GM21423 (cell line): ENCODE measurements at regions not wholly inside any gene's neighbourhood (a gene's known extent, or its start where the extent isn't known, plus 50 kb on each side); places are given as distances from the start of the nearest gene placed in this dataset.

Source experiments
- ATAC-seq: cut with Tn5 transposase; IDR thresholded peaks from one replicate; pipeline ENCODE4 v1.9.1; 2021; ENCODE audit warnings: mild to moderate bottlenecking, moderate library complexity; ENCODE audit not compliant: unreplicated experiment

DNA sequence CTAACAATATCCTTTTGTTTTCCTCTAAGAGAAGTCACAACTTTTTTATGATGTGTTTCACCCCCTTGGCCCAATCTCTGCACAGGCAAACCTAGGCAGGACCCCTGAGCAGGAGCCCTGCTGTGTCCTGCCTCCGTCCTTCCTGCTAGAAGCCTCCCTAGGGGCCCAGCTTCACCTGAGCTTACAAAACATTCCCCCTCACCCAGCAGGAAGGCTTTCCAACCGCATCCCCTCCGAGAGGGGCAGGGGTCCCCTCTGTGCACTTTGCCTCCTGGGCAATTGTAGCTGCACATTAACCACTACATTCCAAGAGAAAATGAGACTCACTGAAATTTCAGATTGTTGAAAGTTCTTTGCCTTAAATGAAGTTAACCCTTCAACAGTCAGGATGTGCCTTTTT lies 176.2 kb downstream of the IRX2 start:
- no peak for ATAC-seq

DNA sequence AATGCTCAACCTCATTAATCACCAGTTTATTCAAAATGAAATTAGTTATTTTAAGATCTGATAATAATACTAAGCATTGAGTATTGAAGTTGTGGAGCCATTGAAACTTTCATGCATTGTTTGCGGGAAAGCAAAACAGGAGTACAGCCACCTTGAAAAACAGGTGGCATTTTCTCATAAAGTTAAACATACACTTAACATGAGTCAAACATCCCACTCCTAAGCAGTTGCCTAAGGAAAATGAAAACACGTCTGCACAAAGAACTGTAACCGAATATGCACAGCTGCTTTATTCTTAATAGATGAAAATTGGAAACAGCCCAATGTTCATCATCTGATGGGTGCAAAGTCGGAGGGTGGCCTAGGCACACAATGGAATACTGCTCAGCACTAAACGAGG lies 177.3 kb downstream of the IRX2 start:
- no peak for ATAC-seq

DNA sequence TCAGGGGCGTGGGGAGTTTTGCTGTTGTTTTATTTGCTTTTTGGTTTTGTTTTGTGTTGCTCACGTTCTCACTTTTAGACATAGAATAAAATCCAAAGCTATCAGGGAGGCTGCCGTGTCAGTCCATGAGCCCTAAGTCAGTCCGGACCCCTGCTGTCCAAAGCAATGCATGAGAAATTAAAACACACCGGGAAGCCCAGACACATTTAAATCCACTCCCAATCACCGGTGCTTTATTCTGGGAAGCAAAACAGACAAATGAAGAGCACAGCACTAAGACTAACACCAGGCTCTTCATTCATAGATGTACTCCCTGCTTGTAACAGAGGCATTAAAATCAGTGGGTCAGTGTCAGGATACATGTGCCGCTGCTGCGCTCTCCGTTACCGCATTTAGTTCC lies 180.9 kb downstream of the IRX2 start:
- ATAC-seq: no peak

DNA sequence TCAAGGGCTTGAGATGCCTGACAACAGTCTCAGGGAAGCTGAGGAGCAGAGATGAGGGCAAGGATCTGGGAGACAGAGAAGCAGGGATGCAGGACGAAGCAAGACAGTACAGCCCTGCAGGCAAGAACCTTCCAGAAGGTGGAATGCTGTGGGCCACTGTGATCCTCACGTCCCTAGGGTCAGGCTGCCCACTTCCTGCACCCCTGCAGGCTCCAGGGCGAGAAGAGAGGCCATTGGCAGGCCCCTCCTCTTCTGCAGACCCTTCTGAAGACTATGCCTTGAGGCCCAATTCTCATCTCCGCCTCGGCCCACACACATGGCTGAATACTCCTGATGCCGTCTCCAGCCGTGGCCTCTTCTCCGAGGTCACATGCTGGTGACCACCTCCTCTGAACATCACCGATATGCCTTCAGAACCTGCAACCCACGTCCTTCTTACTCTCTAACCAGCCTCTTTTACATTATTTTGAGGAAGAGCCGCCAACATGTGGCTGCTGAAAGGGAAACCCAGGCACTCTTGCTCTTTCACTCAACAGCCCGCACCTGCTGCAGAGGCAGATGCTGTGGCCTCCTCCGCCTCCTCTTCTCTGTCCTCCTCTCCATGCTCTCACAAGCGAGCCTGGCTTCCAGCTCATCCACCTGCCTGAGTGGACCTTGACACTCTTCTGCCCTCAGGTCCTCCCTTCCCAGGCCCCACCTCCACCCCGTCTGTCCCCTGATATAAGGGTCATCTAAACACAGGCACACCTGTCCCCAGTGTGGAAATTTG lies 181.5 kb downstream of the IRX2 start:
- ATAC-seq: no peak

DNA sequence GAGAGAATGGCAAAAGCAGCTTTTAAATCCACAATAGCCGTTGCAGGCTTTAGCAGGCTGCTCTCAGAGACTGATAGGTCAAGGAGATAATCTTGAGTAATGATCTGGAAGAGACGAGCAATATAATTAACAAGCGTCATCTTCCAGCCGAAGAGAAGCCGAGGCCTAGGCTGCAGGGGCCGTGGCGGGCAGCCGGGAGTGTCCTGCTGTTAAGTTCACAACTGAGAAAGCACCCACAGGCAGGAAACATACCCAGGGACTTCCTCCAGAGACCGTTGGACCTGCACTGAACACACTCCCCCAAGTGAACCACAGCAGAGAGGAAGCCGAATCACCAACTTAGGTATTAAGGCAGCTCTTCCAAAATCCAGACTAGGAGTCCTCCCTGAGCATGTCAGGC lies 182.3 kb downstream of the IRX2 start:
- no peak for ATAC-seq

DNA sequence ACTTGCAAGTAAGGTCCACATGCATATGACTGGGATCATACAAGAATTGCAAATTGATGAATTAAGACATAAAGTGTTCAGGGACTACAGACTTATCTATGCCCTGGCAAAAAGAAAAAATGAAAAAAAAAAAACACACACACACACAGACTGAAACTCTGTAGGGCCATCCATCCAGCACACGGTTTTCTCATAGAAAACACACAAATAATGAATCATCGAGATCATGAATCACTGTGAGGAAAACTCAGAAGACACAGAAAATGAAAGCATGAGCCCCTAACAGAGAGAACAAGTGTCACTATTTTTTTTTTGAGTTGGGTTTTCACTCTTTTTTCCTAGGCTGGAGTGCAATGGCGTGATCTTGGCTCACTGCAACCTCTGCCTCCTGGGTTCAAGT lies 185.2 kb downstream of the IRX2 start:
- ATAC-seq: no peak

DNA sequence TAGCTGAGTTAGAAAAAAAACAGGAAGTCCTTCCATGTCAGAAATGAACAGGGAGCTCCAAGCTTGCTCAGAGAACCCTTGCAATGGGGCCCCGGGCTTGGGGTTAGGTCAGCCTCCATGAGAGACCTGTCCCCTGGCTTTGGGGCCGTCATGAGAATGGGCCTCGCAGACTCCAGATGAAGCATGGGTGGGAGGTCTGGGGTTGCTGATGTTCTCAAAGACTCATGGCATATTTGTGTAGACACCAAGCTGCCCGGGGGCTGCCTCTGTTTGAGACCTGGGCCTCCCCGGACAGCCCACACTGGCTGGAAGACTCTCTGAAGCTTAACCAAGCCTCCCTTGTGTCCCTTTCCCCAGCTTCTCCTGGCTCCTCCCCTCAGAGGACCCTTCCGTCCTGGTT lies 186.3 kb downstream of the IRX2 start:
- ATAC-seq: no peak

DNA sequence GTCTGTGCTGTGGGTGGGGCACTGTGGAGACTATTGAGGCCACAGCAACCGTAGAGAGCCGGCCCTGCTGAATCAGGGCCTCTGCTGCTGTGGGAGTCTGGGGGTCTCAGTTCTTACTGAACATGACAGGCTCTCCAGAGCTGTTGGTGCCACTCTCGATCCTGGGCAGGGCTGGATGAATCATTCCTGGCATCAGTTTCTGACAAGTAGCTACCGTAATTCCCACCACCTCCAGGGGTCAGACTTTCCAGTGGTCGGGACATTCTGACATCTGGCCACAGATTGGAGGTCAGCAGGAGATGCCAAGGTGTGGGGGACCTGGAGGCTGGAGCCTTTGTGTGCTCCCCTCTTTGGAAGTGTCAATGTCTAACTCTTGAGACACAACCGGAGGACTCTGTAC lies 188.4 kb downstream of the IRX2 start:
- no peak for ATAC-seq

DNA sequence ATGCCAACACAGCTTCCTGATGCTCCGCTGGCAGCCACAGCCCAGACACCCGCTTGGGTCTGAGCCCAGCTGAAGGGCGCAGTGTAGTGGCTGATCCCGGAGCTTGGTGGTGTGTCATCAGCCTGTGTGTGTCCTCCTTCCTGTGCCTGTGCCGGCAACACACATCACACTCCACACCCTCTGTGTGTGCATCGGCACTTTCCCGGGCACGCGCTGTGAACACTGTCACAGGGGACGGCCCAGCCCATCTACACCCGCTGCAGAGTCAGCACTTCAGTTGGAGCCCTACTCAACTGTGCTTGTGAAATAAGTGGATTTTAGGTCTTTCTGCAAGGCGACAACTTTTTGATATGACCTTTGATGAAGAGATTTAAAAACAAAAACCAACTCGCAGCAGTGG lies 189.4 kb downstream of the IRX2 start:
- ATAC-seq: no peak

DNA sequence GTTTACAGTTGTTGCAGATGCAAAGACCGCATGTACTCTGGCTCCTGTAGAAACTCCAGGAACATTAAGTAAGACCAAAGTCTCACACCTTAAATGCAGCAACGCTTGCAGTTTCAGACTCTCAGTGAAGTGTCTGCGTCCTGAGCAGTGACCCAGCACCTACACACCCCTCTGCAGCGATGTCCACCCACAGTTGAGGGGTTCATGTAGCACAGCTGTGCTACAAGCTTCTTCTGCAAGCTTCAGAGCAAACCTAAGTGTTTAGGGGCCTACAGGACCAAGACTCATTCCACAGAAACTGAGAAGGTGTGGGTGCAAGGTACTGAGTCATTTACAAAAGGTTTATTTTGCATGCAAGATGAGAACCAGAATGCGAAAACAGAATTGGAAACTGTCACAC lies 191.0 kb downstream of the IRX2 start:
- ATAC-seq: no peak

DNA sequence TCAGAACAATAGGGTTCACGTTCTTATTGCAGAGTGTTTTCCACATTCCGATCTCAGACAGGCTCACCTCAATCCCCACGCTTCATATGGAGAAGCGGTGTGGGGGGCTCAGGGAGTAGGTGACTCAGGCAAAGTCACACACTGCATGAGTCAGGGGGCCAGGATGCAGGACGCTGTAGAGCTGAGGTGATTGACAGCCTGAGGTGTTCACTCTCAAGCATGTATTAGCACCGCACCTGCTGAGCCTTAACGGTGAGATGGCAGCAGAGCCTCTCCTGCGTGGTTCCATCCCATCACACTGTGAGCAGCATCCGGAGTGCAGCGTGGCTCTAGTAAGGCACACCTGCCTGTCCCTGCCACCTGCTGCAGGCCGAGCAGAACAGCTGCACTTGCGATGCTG lies 194.0 kb downstream of the IRX2 start:
- ATAC-seq: no peak

DNA sequence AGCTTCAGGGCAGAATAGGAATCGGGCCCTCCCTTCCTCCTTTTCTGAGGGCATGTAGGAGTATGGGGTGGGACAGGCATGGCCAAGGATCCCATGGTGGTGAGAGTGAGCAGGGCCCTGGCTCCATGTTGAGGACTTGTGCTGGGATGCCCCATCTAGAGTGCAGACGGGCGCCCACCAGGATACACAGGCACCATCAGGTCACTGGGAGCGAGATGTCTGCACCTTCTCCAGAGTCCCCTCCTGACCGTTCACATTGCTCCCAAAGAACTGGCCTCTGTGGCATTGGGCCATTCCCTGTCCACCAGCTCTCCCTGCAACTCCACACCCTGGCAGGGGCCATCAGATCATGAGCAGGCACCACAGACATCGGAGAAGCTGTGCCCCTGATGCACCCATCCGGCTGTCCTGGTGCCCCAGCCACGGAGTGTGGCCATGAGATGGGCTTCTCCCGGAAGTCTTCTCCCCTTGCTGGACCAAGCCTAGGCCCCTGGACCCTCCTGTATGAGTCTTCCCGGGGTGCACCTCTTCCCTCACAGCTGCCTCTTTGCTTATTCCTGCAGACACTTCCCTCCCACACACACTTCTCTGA lies 195.0 kb downstream of the IRX2 start:
- ATAC-seq: no peak

DNA sequence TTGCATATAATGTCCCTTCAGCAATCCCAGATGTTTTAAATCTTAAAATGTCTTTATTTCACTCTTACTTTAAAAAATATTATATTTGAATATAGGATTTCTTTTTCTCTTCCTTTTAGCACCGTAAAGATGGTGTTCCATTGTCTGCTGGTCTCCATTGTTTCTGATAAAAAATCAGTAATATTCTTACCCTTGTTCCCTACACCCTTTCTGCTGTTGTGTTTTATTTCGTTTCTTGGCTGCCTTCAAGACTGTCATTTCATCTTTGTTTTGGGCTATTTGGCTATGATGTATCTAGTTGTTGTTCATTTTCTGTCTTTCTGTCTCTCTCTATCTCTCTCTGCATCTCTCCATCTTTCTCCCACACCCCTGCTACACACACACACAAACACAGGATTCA lies 197.9 kb downstream of the IRX2 start:
- no peak for ATAC-seq

DNA sequence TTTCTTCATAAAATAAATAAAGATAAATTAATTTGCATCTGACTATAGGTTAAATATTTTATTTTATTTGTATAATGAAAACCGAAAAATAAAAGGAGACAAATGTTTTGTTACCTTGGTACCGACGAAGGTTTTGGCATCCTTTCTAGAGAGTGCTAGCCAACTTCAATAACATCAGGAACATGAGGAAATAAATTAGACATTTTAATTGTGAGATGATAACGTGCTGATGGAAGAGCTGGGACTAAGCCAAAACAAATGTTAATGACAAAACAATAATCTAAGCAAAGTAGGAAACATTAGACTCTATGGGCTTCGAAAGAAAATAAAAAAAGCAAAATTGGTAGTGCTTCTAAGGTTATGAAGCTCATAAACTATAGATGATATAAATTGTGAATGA lies 201.0 kb downstream of the IRX2 start:
- ATAC-seq: no peak

DNA sequence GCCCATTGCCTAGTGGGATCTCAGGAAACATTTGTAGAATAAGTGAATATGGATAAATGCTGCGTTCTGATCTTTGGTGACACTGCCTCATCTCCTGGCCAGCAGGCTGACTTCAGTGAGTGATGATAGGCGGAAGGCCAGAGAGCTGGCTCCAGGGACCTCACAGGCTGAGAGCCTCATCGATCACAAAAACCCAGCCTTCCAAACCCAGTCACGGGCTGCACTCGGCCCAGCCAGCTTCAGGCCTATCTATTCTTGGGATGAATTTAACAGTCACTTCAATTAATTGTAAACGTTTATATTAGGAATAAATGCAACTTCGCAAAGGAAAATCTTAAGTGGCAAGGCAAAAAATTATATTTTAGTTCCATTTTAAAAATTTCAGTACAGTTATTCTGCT lies 201.6 kb downstream of the IRX2 start:
- no peak for ATAC-seq

DNA sequence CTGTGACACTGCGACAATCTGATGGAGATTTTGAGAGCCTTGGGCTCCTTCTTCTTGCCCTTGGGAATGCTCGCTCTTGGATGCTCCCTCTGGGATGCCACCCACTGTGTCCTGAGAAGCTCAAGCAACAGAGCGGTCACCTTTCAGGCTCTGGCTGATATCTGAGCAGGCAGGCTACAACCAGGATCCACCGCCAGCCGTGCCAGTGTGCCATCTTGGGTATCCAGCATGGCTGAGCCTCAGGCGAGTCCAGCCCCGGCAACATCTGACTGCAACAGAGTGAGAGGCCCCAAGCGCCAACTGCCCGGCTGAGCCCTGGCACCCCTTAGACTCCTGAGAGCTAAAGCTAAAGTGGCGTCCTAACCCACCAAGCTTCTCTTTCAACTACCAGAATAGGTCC lies 202.1 kb downstream of the IRX2 start:
- ATAC-seq: no peak

DNA sequence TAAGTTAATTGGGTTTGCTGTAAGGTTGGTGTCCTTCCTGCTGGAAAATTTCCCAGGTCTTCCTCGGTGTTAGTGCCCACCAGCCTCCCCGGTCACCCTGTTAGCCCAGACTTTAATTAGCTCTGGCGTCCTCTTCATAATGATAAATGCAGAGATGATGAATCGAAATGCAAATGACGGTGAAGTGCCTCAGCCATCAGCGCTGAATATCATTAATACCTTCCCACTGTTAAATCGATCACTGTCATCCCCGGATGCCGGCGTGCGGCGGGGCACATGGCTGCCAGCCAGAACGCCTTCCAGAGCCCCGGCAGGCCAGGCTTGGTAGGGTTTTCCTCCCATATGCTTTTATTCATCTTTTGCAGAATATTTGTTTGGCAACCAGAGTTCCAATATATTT lies 204.5 kb downstream of the IRX2 start:
- ATAC-seq: no peak

DNA sequence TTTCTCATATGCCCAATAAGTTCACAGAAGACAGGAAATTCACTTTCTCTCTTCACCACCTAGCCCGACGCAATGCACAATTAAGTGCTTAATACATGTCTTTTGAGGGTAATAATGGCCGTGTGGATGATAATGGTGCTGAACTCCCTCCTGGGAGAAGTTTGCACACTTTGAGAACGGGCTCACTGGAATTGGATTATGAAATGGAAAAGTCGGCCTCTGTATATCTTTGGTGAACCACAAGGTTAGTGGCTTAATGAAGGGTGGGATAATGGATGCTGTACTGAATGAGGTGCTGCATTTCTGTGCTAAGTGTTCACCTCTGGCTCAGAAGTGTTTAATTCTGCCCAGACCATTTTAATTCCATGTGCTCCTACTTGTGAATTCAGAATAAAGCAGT lies 207.5 kb downstream of the IRX2 start:
- ATAC-seq: no peak

DNA sequence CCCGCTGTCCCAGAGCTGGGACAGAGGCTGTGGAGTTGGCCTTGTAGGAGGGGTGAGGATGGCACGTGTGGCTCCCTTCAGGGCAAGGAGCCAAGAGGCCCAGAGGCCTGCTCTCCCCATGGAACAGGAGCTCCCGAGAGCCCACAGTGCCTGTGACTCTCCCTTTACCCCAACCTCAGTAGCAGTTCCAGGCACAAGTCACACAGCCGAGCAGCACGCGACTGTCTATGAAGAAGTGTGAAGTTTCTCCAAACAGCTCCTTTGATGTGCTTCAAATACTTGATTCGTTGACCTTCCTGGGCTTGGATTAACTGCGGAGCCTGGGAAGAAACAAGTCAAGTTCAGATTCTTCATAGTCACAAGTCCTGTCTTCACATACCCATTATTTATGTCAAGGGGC lies 208.7 kb downstream of the IRX2 start:
- no peak for ATAC-seq

DNA sequence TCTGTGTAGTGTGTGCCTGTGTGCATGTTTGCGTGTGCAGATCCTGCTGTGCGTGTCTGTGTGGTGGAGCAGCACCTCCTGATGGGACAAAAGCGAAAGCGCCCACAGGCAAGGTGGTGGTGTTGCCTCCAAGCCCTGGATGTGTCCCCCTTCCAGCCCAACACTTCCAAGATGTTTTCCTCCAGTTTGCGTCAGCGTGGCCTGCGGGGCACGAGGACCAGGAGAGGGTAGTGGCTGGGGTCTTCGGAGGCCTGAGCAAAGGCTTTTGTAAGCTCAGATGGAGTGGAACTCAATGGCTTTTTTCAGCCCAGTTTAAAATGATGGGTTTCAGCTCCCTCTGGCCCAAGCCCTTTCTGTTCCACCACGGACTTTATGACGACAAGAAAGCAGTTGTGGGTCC lies 209.5 kb downstream of the IRX2 start:
- ATAC-seq: no peak

DNA sequence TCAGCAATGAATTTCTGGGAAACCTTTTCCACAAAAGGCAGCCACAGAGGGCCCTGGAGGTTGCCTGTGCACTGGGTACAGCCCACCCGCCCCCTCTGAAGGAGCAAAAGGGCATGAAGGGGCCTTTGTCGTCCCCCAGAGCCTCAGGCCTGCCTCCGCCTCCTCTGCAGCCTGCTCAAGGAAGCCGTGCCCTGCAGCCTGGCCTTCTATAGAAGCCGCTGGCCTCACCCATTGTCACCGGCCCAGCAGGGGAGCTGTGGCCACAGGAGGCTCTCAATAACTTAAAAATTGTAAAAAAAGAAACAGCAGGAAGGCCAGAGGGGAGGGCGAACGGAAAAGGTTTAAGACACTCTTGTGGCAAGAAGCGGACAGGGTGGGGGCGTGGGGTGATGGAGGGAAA lies 213.3 kb downstream of the IRX2 start:
- ATAC-seq: no peak

DNA sequence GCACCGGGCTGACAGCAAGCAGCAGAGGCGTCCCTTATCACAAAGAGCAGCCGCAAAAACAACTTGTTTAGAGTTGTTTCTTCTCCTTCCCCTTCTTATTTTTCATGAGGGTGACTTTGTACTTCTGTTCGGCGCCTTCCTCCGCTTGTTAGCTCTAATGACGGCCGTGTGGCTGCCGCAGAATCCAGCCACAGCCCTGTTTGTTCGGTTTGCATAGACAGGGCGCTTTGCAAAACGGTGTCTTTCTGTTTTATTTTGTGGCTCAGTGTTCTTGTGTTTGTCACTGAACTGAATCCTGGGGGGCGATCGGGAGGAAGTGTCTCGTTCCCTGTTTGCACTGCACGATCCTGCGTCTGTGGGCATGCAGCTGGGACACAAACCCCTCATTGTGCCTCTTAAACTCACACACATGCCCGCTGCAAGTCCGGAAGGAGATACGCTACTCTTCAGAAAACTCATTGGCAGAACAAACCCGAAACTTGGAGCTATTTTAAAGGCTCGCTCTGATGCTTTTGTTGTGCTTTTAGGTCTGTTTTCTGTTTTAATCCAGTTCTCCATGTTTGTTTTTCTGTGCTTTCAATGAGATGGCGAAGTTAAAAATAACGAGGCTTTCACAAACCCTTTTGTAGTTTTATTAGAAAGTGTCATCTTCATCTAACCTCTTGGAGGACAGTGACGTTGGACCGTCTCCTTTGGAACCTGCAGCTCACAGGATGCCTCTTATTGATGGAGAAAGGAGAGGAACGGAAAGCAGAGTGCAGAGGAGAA lies 213.9 kb downstream of the IRX2 start:
- ATAC-seq: no peak
